HG03469 (cell line): ENCODE measurements at regions not wholly inside any gene's neighbourhood (a gene's known extent, or its start where the extent isn't known, plus 50 kb on each side); places are given as distances from the start of the nearest gene placed in this dataset.
"Not testable (repeated sequence)": the region's sequence is repeated elsewhere in the genome, so short reads cannot be mapped to it uniquely, and the experiment has no call there.

Experiments
- ATAC-seq: cut with Tn5 transposase; IDR thresholded peaks from one replicate; pipeline ENCODE4 v1.9.1; 2021; ENCODE audit warnings: mild to moderate bottlenecking, moderate library complexity, moderate number of reproducible peaks; ENCODE audit not compliant: unreplicated experiment

DNA sequence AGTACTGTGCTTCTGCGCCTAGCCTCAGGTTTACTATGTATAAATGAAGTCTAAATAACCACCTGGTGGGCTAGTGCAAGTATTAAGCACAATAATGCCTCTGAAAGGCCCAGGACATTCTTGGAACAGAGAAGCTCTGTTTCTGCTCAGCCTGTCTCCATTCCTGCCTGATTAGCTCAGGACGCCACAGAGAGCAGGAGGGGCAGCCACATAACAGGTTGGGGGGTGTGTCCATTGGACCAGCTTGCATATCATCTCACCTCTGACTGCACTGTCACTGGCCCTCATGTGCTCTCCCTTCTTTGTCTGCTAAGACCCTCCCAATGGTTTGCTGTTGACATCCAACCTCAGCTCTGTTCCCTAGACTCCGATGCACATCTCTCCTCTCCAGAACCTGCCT is 52.8 kb upstream of the IKZF1 start:
- no peak for ATAC-seq

DNA sequence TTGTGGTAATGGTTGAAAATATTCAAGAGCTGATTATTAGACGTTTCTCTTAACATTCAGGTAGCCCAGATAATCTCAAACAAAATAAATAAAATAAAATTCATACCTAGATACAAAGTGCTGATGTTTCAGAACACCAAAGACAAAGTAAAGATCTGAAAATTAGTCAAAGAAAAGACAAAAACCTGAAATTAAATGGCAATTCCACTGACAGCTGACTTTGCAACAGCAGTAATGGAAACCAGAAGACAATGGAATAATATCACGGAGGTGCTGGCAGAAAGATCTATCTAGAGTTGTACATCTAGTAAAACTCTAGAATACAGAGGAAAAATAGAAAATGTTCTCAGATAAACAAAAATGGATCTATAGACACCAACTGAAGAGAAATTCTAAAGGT is 58.0 kb upstream of the IKZF1 start:
- no peak for ATAC-seq

DNA sequence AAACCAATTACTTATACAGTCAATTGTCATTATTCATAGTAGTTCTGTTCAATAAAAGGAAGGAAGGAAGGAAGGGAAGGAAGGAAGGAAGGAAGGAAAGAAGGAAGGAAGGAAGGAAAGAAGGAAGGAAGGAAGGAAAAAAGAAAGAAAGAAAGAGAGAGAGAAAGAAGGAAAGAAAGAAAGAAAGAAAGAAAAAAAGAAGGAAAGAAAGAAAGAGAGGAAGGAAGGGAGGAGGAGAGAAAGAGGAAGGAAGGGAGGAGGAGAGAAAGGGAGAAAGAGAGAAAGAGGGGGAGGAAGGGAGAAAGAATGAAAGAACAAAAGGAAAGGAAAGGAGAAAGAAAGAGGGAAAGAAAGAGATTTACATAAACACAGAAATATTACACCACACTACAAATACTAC is 62.4 kb upstream of the IKZF1 start:
- ATAC-seq = not testable (repeated sequence)

DNA sequence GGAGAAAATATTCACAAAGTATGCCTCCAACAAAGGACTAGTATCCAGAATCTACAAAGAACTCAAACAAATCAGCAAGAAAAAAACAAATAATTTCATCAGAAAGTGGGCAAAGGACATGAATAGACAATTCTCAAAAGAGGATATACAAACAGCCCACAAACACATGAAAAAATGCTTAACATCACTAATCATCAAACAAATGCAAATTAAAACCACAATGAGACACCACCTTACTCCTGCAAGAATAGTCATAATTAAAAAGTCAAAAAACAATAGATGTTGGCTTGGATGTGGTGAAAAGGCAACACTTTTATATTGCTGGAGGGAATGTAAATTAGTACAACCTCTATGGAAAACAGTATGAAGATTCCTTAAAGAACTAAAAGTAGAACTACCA is 63.8 kb upstream of the IKZF1 start:
- not testable (repeated sequence) for ATAC-seq

DNA sequence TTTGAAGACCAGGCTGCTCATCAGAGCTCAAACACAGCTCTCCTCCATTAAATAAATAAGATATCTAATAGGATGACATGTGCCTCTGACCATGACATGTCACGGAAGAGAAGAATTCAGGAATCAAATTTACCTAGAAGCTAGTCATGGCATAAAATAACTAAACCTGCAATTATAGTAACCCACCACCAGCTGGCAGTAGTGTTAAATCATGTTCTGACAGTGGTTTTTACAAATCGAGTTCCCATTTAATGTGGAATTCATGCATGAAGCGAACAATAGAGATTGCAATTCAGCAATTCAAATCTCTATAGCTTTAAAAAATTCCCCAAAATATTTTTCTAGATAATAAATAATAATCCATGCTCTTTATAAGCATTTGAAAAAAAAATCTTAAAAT is 74.6 kb upstream of the IKZF1 start:
- ATAC-seq = no peak

- ATAC-seq = no peak
These were observed 76.4 kb upstream of the IKZF1 start for GRCh38 chr7:50228148-50228547.

- ATAC-seq = no peak
These were observed 76.8 kb upstream of the IKZF1 start for GRCh38 chr7:50227726-50228125.

GRCh38 chr7:50226669-50227068 is 77.8 kb upstream of the IKZF1 start:
- ATAC-seq = no peak

DNA sequence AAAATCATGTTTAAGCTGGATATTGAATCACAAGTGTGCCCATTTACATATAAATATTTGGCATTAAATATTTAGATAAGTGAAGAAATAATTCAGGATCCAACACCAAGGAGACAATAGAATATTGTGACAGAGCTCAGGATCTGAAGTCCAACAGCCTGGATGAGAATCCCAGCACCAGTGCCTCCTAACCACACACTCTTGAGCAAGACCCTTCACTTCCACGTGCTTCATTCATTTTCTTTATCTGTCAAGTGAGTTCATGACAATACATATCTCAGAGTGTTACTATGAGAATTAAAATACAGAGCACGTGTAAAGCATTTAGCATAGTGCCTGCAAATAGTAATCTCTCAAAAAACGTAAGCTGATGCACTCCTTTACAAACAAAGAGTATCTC is 78.4 kb upstream of the IKZF1 start:
- ATAC-seq = no peak

DNA sequence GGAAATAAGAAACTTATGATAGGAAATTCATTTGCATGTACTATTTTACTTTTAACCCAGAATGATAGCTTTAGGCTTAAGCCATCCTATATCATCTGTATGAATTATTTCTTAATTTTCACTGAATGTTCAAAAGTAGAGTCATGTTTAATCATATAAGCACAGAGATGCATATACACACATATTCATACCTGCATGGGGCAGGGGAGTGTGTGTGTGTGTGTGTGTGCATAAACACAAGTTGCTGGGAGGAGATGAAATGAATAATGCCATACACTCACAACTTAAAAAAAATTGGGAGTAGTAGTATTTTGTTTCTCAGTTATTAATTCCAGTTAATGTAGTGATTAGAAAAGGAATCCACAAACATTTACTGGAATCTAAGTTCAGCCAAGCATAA is 83.1 kb upstream of the IKZF1 start:
- ATAC-seq = no peak

GRCh38 chr7:50221028-50221427 is 83.5 kb upstream of the IKZF1 start:
- ATAC-seq = no peak

- no peak for ATAC-seq
These were observed 84.2 kb upstream of the IKZF1 start for GRCh38 chr7:50220273-50220672.

DNA sequence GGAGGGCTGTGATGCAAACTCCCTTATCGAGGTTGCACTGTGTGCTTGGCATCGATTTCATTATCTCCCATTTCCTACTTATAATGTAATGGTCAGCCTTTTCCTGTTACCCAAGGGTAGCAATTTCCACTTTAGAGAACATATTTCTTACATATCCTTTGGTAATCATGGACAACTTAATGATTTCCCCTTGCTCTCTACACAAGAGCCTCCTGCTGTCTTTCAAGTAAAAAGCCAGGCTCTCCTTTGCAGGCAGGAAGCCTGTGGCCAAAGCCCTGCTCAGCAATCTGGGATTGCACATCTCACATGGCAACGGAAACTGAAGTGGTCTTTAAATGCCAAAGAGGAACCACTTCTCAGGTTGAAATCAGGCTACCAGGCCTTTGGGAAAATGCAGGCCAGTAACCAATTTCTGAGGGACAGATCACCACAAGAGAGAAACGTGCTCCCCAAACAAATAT is 86.7 kb upstream of the IKZF1 start:
- no peak for ATAC-seq

GRCh38 chr7:50217401-50217800 is 87.1 kb upstream of the IKZF1 start:
- no peak for ATAC-seq

DNA sequence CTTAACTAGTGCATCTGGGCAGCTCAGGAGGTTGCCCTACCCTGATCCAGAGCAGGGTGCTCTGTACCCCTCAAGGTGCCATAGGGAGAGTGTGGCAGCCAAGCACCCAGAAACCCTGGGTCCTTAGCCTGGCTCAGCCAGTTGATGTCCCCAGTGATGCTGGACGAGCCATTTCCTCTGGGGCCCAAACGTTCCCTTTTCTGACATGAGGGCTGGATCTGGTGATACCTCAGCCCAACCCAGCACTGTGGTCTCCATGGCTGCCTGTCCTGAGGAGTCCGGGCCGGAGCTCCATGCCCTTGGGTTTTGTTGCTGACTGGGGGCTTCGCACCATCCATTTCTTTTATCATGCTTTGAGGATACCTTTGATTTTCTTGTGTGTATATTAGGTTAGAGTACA is 87.9 kb upstream of the IKZF1 start:
- no peak for ATAC-seq

GRCh38 chr7:50214771-50215170 is 89.7 kb upstream of the IKZF1 start:
- no peak for ATAC-seq

- ATAC-seq = no peak
These were observed 90.3 kb upstream of the IKZF1 start for GRCh38 chr7:50214126-50214670.

DNA sequence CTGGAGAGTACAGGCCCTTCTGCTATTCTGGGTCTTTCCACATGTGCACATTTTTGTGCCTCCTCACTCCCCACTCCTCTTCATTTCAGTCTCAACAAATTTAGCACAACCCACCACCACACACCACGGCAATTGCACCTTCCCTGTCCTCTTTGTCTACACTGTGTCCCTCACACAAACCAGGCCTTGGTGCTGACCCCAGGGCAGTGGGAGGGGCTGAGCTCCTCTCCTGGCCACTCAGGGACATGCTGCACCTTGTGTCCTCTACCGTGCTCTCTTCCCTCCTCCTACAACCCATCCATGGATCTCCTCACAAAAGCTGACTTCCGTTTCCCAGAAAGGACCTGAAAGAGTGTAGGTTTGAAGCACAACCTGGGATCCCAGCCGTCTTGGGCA is 90.9 kb upstream of the IKZF1 start:
- no peak for ATAC-seq

DNA sequence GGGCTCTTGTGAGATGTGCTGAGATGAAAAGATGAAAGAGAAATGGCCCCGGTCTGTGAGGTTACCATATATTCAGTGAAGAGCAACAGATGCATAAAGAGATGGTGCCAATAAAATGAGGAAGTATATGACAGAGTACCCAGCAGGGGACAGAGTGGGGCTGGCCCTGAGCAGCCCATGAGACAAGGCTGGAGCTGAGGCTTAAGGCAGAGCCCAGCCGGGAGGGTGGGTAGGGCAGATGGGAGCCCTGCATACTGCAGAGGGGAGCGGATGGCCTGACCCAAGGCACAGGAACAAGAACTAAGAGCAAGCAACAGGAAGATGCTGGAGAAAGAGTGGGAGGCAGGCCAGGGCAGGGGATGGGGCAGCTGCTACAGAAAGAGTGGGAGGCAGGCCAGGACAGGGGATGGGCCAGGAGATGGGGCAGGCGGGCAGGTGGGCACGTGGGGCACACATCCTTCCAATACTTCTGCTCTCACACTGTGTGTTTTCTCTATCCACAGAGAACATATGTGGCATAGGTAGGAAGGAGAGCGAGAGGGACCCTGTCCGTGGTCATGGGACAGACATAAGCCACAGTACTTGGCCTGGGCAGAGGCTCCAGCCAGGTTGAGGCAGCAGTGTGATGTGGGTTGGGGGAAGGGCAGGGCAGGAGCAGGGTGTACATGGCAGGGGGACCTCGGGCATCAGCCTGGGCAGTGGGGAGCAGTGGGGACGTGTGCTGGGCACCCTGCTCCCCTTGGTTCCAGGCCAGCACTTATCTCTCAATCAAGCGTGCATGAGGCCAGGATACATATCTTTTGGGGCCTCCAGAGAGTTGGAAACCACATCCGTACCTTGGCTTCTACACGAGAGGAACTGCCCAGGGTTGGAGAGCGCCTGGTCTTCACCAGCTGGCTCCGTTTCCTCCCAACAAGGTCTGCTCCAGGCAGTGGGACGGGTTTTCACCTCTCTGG is 91.6 kb upstream of the IKZF1 start:
- ATAC-seq = no peak

- no peak for ATAC-seq
These were observed 92.5 kb upstream of the IKZF1 start for GRCh38 chr7:50212016-50212325.

DNA sequence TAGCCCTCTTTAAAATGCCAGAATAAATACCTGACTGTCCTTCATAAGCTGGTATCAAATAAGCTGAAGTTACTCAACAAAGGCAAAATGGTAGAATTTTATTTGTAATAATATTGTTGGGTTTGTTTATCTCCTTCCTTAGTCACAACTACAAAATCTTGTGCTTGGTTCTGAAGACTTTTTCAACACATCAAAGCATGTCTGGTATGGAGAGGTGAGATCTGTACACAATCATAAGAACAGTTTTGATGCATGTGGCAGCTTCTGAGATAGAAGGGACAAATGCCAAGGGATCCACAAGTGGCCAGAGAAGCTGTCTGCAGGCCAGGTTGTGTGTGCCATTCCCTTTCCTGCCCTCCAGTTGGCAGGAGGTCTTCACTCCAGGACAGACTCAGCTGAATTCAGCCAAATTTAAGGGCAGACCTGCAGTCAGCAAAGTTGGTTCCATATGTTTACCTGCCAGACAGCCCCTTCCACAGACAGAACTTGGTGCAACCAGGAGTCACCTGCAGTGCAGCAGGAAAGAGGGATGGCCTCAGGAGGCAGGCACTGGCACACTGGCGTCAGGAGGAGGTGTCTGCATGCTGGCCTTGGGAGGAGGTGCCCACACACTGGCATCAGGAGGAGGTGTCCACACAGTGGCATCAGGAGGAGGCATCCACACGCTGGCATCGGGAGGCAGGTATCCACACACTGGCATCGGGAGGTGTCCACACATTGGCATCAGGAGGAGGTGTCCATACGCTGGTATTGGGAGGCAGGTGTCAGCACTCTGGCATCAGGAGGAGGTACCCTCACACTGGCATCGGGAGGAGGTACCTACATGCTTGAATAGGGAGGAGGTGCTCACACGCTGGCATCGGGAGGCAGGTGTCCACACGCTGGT is 93.1 kb upstream of the IKZF1 start:
- ATAC-seq = no peak

GRCh38 chr7:50210706-50211115 is 93.8 kb upstream of the IKZF1 start:
- no peak for ATAC-seq
